HCT116 (cell line): ENCODE measurements at regions not wholly inside any gene's neighbourhood (a gene's known extent, or its start where the extent isn't known, plus 50 kb on each side); places are given as distances from the start of the nearest gene placed in this dataset.

Experiments
- ATAC-seq: fragments of 200-7000 bp; cut with Tn5 transposase; 2 replicates; pipeline ENCODE4 v1.9.1; 2020; ENCODE audit warnings: mild to moderate bottlenecking, moderate library complexity
- BruUV-seq: library from RNA; stranded (reverse); fragments of 400-500 nt; replicated peaks from 2 replicates; lab custom pipeline; 2021; lab: Mats Ljungman, UMichigan
- CTCF ChIA-PET: fragments of 300-600 bp; sonication (Branson Sonifier 250); formaldehyde crosslinking; loops from one replicate; lab custom pipeline; 2021; ENCODE audit warnings: antibody characterized with exemption; lab: Charles Lee
- POLR2A ChIA-PET: fragments of 300-600, 350-600 bp; sonication (Branson Sonifier 250); formaldehyde crosslinking; loops from one replicate; lab custom pipeline; 2021; ENCODE audit warnings: antibody characterized with exemption; lab: Charles Lee
- RAD21 ChIA-PET, 2 experiments: fragments of 300-600 bp; sonication (Branson Sonifier 250); formaldehyde crosslinking; loops; one replicate each; lab custom pipeline; 2023; ENCODE audit warnings: low total read pairs in 2 of 2; ENCODE audit not compliant: uncharacterized antibody in 2 of 2, unreplicated experiment in 2 of 2, low non-redundant PET in 1 of 2; lab: Charles Lee
- DNase-seq: peaks from one replicate; pipeline ENCODE4 v3.0.0-alpha.2; 2010; ENCODE audit warnings: low read depth, low spot score
- H2AFZ ChIP-seq: fragments of 200-600 bp; shearing (Covaris generic), sonication (generic); 2 replicates; pipeline ENCODE4 v1.6.1; 2017; ENCODE audit warnings: low read depth, mixed run types, mixed read lengths, antibody characterized with exemption, low read length; ENCODE audit not compliant: poor library complexity, severe bottlenecking
- H3K27ac ChIP-seq: 2 replicates; pipeline ENCODE4 v1.5.1; 2012; ENCODE audit warnings: low read depth, low read length
- H3K27me3 ChIP-seq: fragments of 200-600 bp; sonication (generic); 2 replicates; pipeline ENCODE4 v1.6.1; 2016; ENCODE audit warnings: mixed run types, low read length, mixed read lengths; ENCODE audit not compliant: insufficient read depth
- H3K36me3 ChIP-seq, 2 experiments: fragments of 200-500 bp in 1 of 2; fragments of 200-600 bp in 1 of 2; sonication (Bioruptor generic) in 1 of 2; sonication (generic) in 1 of 2; 2 replicates each; pipeline versions ENCODE4 v1.5.1 to v1.6.1; 2014 to 2016; ENCODE audit warnings: low read length in 2 of 2, inconsistent platforms in 1 of 2, mixed read lengths in 1 of 2, mixed run types in 1 of 2; ENCODE audit not compliant: insufficient read depth in 2 of 2, control insufficient read depth in 1 of 2
- H3K4me1 ChIP-seq, 2 experiments: fragments of 200-600 bp in 1 of 2; sonication (generic) in 1 of 2; 2 replicates each; pipeline versions ENCODE4 v1.5.1 to v1.6.1; 2012 to 2017; ENCODE audit warnings: low read length in 2 of 2, inconsistent platforms in 1 of 2, mild to moderate bottlenecking in 1 of 2, mixed read lengths in 1 of 2, mixed run types in 1 of 2, moderate library complexity in 1 of 2; ENCODE audit not compliant: insufficient read depth in 2 of 2, control insufficient read depth in 1 of 2
- H3K4me2 ChIP-seq: fragments of 200-600 bp; sonication (generic); 2 replicates; pipeline ENCODE4 v1.6.1; 2017; ENCODE audit warnings: mixed run types, low read length, mixed read lengths
- H3K4me3 ChIP-seq, 2 experiments: fragments of 200-600 bp in 1 of 2; sonication (generic) in 1 of 2; replicated peaks in 1 of 2; 2 replicates each; pipeline ENCODE4 v1.5.1; 2011 to 2016; ENCODE audit warnings: low read length in 2 of 2, control low read depth in 1 of 2, low read depth in 1 of 2, mild to moderate bottlenecking in 1 of 2, mixed read lengths in 1 of 2, mixed run types in 1 of 2
- H3K79me2 ChIP-seq: fragments of 200-600 bp; sonication (generic); 2 replicates; pipeline ENCODE4 v1.6.1; 2017; ENCODE audit warnings: mild to moderate bottlenecking, mixed run types, low read length, moderate library complexity, mixed read lengths; ENCODE audit not compliant: insufficient read depth
- H3K9ac ChIP-seq: fragments of 200-600 bp; sonication (generic); 2 replicates; pipeline ENCODE4 v1.6.1; 2016; ENCODE audit warnings: low read length, mixed read lengths
- H3K9me2 ChIP-seq: fragments of 200-600 bp; sonication (generic), shearing (Covaris generic); 2 replicates; pipeline ENCODE4 v1.6.1; 2017; ENCODE audit warnings: mixed run types, mild to moderate bottlenecking, moderate library complexity; ENCODE audit not compliant: insufficient read depth
- H3K9me3 ChIP-seq, 2 experiments: fragments of 200-500 bp in 1 of 2; fragments of 200-600 bp in 1 of 2; sonication (Bioruptor generic) in 1 of 2; sonication (generic) in 1 of 2; 2 replicates each; pipeline ENCODE4 v1.6.1; 2014 to 2017; ENCODE audit warnings: low read length in 2 of 2, mixed read lengths in 2 of 2, inconsistent platforms in 1 of 2, low read depth in 1 of 2, mild to moderate bottlenecking in 1 of 2, mixed run types in 1 of 2, moderate library complexity in 1 of 2; ENCODE audit not compliant: control insufficient read depth in 1 of 2, insufficient read depth in 1 of 2
- H4K20me1 ChIP-seq: fragments of 200-600 bp; sonication (generic), shearing (Covaris generic); 2 replicates; pipeline ENCODE4 v1.6.1; 2017; ENCODE audit warnings: mixed run types, mild to moderate bottlenecking, moderate library complexity; ENCODE audit not compliant: insufficient read depth
- CBX3 ChIP-seq: IDR thresholded peaks from 2 replicates; pipeline ENCODE4 v1.6.1; 2012; ENCODE audit warnings: low read depth
- CTCF ChIP-seq, 3 experiments: fragments of 200-600 bp in 1 of 3; sonication (generic) in 1 of 3; IDR thresholded peaks in 2 of 3; conservative IDR thresholded peaks in 1 of 3; 2 replicates each; pipeline ENCODE4 v1.5.1; 2012 to 2017; ENCODE audit warnings: low read depth in 2 of 3, low read length in 2 of 3, antibody characterized with exemption in 1 of 3, borderline replicate concordance in 1 of 3, control low read depth in 1 of 3, mild to moderate bottlenecking in 1 of 3, mixed read lengths in 1 of 3, mixed run types in 1 of 3, moderate library complexity in 1 of 3; ENCODE audit not compliant: insufficient read depth in 1 of 3
- EGR1 ChIP-seq: IDR thresholded peaks from 2 replicates; pipeline ENCODE4 v1.6.1; 2012; ENCODE audit warnings: low read depth
- JUND ChIP-seq: IDR thresholded peaks from 2 replicates; pipeline ENCODE4 v1.6.1; 2012
- SP1 ChIP-seq: IDR thresholded peaks from 2 replicates; pipeline ENCODE4 v1.6.1; 2012; ENCODE audit warnings: low read depth
- TCF7L2 ChIP-seq: IDR thresholded peaks from 2 replicates; pipeline ENCODE4 v1.7.0; 2011; ENCODE audit warnings: borderline replicate concordance, inconsistent platforms; ENCODE audit not compliant: insufficient read depth, insufficient read length; ENCODE audit errors: extremely low read depth
- ZFX ChIP-seq: fragments of 450-650 bp; IDR thresholded peaks from 2 replicates; pipeline ENCODE4 v1.6.1; 2017
- intact Hi-C: fragments of 100-400 bp; cut with micrococcal nuclease; formaldehyde crosslinking; loops from 2 replicates; pipeline ENCODE4 v1.10.0; 2022
- TF ChIP-seq, protein P1 (sequence below): IDR thresholded peaks from 2 replicates; pipeline ENCODE4 v1.6.1; 2011; ENCODE audit warnings: mild to moderate bottlenecking, low read length, moderate library complexity; ENCODE audit not compliant: insufficient replicate concordance; ENCODE audit errors: extremely low read depth
- TF ChIP-seq, protein P2 (sequence below): IDR thresholded peaks from 2 replicates; pipeline ENCODE4 v1.6.1; 2012

DNA sequence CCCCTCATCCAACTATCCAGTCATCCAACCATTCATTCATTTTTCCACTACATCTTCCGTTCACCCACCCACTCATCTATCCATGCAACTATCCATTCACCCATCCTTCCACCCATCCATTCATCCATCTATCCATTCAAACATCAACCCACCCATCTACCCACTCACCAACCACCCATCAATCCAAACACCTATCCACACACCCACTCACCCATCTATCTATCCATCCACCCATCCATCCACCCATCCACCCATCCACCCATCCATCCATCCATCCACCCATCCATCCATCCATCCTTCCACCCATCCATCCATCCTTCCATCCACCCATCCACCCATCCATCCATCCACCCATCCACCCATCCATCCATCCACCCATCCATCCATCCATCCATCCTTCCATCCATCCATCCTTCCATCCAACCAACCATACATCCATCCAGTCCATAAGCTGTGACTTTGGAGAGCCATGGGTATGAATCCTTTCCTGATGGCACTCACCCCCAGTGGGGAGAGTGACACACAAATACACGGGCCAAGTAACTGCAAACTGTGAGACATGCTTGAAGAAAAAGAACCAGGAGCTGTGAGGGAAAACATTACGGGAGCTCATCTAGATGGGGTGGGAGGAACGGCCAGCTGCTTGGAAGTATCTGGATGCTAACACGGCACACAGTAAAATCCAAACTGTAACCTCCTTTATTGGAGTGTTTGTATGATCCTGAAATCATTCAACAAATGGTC, 100.0 kb upstream of the TNRC6C start (continued):
- TF ChIP-seq, protein P1, sequence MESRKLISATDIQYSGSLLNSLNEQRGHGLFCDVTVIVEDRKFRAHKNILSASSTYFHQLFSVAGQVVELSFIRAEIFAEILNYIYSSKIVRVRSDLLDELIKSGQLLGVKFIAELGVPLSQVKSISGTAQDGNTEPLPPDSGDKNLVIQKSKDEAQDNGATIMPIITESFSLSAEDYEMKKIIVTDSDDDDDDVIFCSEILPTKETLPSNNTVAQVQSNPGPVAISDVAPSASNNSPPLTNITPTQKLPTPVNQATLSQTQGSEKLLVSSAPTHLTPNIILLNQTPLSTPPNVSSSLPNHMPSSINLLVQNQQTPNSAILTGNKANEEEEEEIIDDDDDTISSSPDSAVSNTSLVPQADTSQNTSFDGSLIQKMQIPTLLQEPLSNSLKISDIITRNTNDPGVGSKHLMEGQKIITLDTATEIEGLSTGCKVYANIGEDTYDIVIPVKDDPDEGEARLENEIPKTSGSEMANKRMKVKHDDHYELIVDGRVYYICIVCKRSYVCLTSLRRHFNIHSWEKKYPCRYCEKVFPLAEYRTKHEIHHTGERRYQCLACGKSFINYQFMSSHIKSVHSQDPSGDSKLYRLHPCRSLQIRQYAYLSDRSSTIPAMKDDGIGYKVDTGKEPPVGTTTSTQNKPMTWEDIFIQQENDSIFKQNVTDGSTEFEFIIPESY, result no peak
- no peak for TF ChIP-seq JUND
- no peak for TF ChIP-seq ZFX
- no peak for TF ChIP-seq CTCF (IDR thresholded peaks at IDR 0.05 in 2 of 3, conservative IDR thresholded peaks at IDR 0.05 in 1 of 3; ENCODE audit: borderline replicate concordance in 1 of 3, insufficient read depth in 1 of 3, low read depth in 2 of 3, low read length in 2 of 3)
- no peak for TF ChIP-seq EGR1

- no TSS peak for BruUV-seq
- no peak for ATAC-seq
- Histone ChIP-seq H3K36me3 (no peaks in the 10 kb centered on the region), H3K9me3 (no peaks in the 10 kb centered on the region), H3K9ac (no peak overlapping the region), H4K20me1 (no peaks in the 10 kb centered on the region), H3K4me2 (no peak overlapping the region), H3K27me3 (peaks cover 21% of the 10 kb centered on the region; the same call in 1 of the 2 replicates), H2AFZ (no peak overlapping the region), H3K9me2 (no peaks in the 10 kb centered on the region), H3K79me2 (no peaks in the 10 kb centered on the region), H3K4me3 (no peak overlapping the region)
- RAD21 ChIA-PET, result no interaction called here
- intact Hi-C loops, result no loop called here
- TF ChIP-seq CBX3, result no peak
- TF ChIP-seq TCF7L2, result no peak
- TF ChIP-seq SP1, result no peak
- TF ChIP-seq, protein P2, sequence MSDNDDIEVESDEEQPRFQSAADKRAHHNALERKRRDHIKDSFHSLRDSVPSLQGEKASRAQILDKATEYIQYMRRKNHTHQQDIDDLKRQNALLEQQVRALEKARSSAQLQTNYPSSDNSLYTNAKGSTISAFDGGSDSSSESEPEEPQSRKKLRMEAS, result no peak
- TF ChIP-seq, all 23 proteins: peak for 0
- CTCF ChIA-PET, result no interaction called here
- H3K4me1 ChIP-seq, result peaks cover 6 to 7% of the 10 kb centered on the region in 2 experiments; a peak in 3 of 4 replicates
- H3K27ac ChIP-seq, result no peak overlapping the region
- no peak for DNase-seq
- POLR2A ChIA-PET, result no interaction called here
Measured at GRCh38 chr17:77859035-77859810, 99.3 kb upstream of the TNRC6C start.
